NCI-H82 treated with DMSO at 0.1 percent for 48 hours (cell line): ENCODE measurements at regions not wholly inside any gene's neighbourhood (a gene's known extent, or its start where the extent isn't known, plus 50 kb on each side); places are given as distances from the start of the nearest gene placed in this dataset.
"Not testable (repeated sequence)": the region's sequence is repeated elsewhere in the genome, so short reads cannot be mapped to it uniquely, and the experiment has no call there.

ENCODE experiments used
- DNase-seq: peaks from one replicate; lab custom pipeline; 2025; ENCODE audit not compliant: unreplicated experiment; lab: John Stamatoyannopoulos, UW

DNA sequence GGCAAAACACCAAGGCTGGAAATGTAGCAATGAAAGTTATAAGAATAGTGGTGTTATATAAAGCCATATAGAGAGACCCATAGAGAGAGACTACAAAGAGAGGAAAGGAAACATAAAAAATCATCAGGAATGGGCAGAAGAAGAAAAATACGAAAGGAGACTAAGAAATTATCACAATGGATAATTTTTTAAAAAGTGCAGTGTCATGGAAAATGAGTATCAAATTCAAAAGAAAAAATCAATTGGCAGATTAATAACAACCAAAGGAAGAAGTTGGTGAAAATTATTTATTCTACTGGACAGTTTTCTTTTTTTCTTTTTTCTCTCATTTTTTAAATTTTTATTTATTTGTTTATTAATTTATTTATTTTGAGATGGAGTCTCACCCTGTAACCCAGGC, 1488.4 kb upstream of the WWC1 start:
- DNase-seq: no peak

GRCh38 chr5:166804223-166804622, 1487.2 kb upstream of the WWC1 start:
- not testable (repeated sequence) for DNase-seq

DNA sequence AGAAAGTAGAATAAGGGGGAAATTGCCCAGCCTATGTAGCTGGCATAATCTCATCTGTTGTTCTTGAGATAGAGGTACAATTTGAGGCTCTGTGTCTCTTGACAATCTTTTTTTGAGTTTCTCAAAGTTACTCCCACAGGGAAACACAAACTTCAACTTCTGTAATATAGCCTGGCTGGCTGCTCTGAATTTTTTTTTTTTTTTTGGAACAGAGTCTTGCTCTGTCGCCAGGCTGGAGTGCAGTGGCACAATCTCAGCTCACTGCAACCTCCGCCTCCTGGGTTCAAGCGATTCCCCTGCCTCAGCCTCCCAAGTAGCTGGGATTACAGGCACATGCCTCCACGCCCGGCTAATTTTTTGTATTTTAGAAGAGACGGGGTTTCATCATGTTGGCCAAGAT, 1486.8 kb upstream of the WWC1 start:
- DNase-seq: not testable (repeated sequence)

DNA sequence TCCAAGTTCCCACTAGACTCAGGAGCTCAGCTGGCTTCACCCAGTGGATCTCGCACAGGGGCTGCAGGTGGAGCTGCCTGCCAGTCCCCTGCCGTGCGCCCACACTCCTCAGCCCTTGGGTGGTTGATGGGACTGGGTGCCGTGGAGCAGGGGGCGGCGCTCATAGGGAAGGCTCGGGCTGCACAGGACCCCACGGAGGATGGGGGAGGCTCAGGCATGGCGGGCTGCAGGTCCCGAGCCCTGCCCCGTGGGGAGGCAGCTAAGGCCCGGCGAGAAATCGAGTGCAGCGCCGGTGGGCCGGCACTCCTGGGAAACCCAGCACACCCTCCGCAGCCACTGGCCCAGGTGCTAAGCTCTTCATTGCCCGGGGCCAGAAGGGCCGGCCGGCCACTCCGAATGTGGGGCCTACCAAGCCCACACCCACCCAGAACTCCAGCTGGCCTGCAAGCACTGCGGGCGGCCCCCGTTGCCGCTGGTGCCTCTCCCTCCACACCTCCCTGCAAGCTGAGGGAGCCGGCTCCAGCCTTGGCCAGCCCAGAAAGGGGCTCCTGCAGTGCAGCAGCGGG, 1481.3 kb upstream of the WWC1 start:
- DNase-seq: not testable (repeated sequence)

DNA sequence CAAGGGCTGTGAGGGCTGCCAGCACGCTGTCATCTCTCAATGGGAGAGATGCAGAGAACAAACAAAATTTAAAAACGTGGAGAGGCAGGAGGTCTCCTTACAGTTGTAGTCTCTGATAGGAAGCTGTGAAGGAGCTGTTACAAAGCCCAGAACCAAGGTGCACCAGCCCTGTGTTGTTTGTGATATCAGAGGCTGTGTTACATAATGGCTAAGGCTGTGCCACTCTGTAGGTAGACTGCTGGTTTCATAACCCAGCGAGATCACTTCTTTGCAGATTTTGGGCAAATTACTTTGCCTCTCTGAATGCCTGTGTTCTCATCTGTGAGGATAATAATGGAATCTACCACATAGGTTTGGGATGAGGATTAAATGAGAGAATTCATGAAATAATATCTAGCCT, 1480.7 kb upstream of the WWC1 start:
- DNase-seq: no peak

DNA sequence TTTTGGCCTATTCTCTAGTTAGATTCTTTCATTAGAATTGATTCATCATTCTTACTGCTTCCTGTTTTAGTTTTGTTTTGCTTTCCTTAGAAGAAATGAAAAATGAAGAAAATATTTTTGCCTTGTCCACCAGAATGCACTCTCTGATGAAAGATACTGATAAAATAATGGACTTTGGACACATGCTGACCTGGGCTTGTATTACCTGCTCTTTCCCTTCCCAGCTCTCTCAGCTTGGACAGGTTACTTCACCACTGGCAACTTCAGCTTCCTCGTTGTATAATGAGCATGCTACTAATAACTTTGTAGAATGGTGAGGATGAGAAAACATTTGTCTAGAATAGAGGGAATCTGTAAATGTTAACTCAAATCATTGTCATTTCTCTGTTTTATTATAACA, 1468.1 kb upstream of the WWC1 start:
- DNase-seq: no peak

DNA sequence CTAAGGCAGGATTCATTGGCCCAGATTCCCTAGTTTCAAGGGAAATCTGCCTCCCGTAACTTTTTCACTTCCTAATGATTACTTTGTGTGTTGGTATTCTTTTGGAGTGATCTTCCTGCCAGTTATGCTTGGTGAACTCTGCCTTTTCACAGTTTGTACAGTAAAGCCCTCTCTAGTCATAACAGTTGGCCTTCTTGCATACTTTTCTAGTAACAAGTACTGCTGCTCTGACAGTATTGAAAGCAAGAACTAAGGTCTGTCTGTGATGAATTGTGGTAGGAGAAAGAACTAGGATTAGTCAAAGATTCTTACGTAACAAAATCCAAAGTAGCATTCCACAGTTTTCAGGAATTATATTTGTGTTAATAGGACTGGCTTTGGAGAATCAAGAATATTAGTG, 1457.2 kb upstream of the WWC1 start:
- DNase-seq: no peak

- no peak for DNase-seq
These were observed 1446.4 kb upstream of the WWC1 start for GRCh38 chr5:166845044-166845443.

- DNase-seq: no peak
These were observed 1434.7 kb upstream of the WWC1 start for GRCh38 chr5:166856791-166857190.

DNA sequence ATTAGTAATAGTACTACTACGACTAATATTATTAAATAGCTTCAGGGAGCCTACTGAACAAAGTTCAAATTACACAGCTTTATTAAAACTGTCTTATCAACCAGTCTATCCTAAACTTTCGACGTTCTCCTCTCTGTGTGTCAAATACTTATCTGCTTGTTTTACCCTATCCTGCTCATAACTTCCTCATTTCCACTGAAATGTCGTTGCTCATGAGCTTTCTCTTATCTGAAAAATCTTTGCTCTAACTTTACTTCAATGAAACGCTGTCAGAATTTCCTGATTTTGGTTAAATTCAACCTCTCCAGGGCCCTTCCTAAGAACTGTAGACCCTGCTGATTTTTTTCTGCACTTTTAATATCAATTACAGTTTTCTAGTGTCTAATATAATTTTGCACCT, 1431.0 kb upstream of the WWC1 start:
- DNase-seq: no peak

- DNase-seq: no peak
These were observed 1428.9 kb upstream of the WWC1 start for GRCh38 chr5:166862581-166862980.

GRCh38 chr5:166865206-166865605, 1426.2 kb upstream of the WWC1 start:
- no peak for DNase-seq

DNA sequence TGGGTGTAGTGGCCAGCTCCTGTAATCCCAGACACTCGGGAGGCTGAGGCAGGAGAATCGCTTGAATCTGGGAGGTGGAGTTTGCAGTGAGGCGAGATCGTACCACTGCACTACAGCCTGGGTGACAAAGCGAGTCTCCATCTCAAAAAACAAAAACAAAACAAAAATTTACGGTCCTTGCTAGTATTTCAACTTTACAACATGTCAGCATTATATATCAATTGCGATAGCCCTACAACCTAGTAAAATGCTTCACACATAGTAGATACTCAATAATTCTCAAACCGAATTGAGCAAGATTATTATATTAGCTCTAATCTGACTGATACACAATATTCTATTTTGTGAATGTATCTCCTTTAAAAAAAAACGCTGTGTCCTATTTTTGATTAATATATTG, 1411.0 kb upstream of the WWC1 start:
- DNase-seq: no peak

DNA sequence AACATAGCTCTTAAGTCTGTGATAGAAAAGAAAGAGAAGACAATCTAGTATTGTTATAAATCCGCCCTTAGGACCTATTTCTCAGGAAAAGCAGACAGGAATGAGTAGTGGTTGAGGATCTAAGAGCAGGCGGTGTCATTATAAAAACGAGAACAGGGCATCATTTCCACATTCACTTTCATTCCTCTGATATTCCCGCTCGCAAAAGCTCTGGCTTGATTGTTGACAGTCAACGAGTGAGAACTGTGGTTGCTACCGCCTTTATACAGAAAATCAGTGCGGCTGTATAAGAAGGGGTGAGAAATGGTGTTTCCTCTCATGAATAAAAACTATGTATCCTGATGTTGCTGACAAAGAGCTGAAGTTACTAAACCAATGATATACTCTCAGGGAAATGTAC, 1409.6 kb upstream of the WWC1 start:
- no peak for DNase-seq

DNA sequence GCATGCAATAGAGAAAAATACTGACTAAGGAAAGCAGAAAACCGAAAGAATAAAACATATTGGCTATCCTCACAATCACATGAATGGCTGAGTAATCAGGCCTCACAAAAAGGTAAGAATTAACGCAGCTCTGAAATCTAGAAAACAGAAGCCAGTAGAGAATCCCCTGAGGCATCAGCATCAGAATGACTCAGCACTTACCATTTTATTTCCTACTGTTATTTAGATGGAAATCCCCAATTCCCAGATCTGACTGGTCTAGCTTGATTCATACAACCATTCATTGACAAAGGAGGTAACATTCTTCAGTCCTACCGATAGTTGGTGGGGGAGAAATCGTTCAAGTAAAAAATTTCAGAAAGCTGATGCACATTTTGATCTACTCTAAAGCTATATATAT, 1408.4 kb upstream of the WWC1 start:
- DNase-seq: no peak

DNA sequence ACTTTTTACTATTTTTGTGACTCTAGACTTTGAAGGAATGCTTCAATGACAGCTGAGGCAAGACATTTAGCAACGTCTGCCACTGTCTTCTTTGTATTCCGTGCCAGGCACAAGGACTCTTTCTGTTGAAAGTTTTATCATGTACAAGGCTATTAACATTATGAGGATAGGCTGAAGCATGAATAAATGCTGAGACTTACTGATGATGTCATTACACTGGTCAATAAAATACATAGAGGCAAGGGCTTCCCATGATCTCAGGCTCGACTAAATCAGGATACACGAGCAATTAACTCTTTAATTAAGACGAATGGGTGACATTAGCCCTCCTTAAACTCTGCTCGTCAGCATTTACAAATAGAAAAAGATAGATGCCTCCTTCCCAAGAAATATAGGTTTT, 1393.3 kb upstream of the WWC1 start:
- no peak for DNase-seq

GRCh38 chr5:166899343-166899742, 1392.1 kb upstream of the WWC1 start:
- no peak for DNase-seq

DNA sequence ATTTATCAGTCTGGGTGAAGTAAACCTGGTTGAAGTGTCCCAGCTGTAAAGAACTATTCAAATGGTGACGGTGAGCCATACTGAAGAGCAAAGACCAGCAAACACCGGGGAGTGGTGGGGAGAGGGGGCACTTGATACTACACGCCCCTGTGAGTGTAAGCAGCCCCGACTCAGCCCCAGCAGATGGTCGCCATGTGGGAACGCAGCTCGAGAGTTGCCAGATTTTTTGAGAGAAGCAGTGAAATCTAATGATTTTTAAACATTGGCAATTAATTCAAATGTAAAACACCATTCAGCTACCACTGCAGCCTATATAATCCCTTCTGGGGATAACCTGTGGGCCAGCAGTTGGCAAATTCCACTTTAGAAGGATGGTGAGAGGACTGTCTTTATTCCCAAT, 1386.9 kb upstream of the WWC1 start:
- DNase-seq: no peak

DNA sequence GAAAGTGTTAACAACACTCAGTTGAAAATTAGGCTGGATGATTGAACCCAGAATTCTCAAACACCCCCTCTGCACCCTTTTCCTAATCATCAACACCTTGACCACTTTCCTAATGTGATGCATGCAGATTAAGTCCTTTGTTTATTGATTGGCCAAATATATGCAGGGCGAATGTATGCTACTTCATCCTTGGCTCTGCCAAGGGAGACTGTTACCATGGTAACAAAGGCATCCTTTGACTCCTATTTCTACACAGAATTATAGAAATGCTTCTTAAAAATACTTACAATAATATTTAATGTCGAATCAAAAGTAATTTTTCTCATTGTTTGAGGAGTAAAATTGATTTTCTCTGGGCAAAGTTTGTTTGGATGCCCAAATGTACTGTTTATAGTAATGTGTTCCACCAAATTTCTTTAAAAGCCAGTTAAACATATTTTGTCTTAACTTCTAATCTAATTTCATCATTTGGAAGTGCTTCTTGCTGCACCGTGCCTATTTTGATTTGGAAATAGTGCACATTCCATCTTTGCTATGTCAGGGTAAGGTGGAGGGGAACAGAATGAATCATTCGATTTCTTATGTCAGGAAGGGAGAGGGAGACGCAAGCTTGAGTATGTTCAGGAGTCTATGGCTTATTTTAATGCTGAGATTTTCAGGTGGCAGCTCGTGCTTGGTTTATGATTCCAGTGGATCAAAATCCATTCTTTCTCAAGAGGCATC, 1384.3 kb upstream of the WWC1 start:
- no peak for DNase-seq

- DNase-seq: no peak
These were observed 1382.4 kb upstream of the WWC1 start for GRCh38 chr5:166909040-166909439.

GRCh38 chr5:166909926-166910325, 1381.5 kb upstream of the WWC1 start:
- no peak for DNase-seq

- no peak for DNase-seq
These were observed 1380.5 kb upstream of the WWC1 start for GRCh38 chr5:166910995-166911394.

DNA sequence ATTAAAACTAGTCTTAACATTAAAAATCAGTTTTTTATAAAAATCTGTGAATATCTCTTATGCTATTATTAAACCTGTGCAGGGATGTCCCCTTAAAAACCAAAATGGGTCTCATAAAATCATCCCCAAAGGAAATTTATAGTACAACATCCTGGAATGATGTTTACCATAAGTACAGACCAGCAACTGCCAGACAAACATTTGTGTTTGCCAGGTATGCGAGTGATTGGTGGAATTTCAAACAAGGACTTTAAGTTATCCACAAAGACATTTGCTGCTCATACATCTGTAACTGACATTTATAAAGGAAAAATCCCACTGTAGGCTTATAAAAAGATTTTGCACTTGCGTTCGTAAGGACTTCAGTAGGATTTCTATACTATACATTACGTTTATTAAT, 1375.4 kb upstream of the WWC1 start:
- no peak for DNase-seq
